Left lung (tissue), 4 donors: ENCODE measurements at regions not wholly inside any gene's neighbourhood (a gene's known extent, or its start where the extent isn't known, plus 50 kb on each side); places are given as distances from the start of the nearest gene placed in this dataset.

ENCODE experiments used
- ATAC-seq: fragments of 200-7000 bp; cut with Tn5 transposase; one replicate; pipeline ENCODE4 v1.9.1; 2020; ENCODE audit warnings: moderate library complexity
- DNase-seq, 4 donors: peaks; one replicate each; pipeline ENCODE4 v3.0.0-alpha.2; 2013 to 2020
- H3K27ac ChIP-seq, 2 donors: fragments of 200-600 bp; sonication (generic) in 1 of 2; one replicate each; pipeline versions ENCODE4 v1.5.0 to v1.8.0; 2020 to 2021
- H3K27me3 ChIP-seq, 2 donors: fragments of 200-600 bp; sonication (generic) in 1 of 2; one replicate each; pipeline versions ENCODE4 v1.5.0 to v1.8.0; 2020 to 2021
- H3K36me3 ChIP-seq, 2 donors: fragments of 200-600 bp; sonication (generic) in 1 of 2; one replicate each; pipeline versions ENCODE4 v1.5.0 to v1.8.0; 2020 to 2021
- H3K4me1 ChIP-seq, 2 donors: fragments of 200-600 bp; one replicate each; pipeline ENCODE4 v1.8.0; 2021
- H3K4me3 ChIP-seq, 2 donors: fragments of 200-600 bp; sonication (generic) in 1 of 2; one replicate each; pipeline versions ENCODE4 v1.5.0 to v1.8.0; 2020 to 2021; ENCODE audit warnings: mild to moderate bottlenecking in 1 of 2
- H3K9me3 ChIP-seq, 2 donors: fragments of 200-600 bp; sonication (generic) in 1 of 2; one replicate each; pipeline versions ENCODE4 v1.5.0 to v1.8.0; 2020 to 2021
- intact Hi-C, 2 donors: fragments of 100-400 bp; cut with DNase I; formaldehyde crosslinking; loops; one replicate each; pipeline versions ENCODE4 v1.11.2 to v1.14.2; 2022
- TF ChIP-seq, protein P1 (sequence below), 2 donors: fragments of 200-600 bp; sonication (generic) in 1 of 2; IDR thresholded peaks; one replicate each; pipeline versions ENCODE4 v1.5.0 to v1.8.0; 2021; ENCODE audit warnings: antibody characterized with exemption in 2 of 2
- donor health status: DM: no; HTN: yes; CAD: no.
- donor health status: DM: no; HTN: no; CAD: no.

DNA sequence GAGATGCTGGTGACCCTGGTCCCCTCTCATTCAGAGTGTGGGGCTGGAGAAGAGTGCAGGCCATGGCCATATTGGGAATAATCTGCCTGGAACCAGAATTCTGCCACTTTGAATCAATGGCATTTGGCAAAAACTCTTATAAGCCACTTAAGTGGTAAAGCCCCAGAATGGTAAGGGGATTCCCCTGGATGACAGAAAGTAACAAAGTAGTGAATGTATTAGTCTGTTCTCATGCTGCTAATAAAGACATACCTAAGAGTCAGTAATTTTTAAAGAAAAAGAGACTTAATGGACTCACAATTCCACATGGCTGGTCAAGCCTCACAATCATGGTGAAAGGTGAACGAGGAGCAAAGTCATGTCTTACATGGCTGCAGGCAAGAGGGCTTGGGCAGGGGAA, 248.6 kb downstream of the SH2D4B start:
- H3K4me1 ChIP-seq, result no peaks in the 10 kb centered on the region
- DNase-seq, result no peak
- no peaks in the 10 kb centered on the region for H3K36me3 ChIP-seq
- no peaks in the 10 kb centered on the region for H3K27me3 ChIP-seq
- intact Hi-C loops, result no loop called here
- H3K27ac ChIP-seq, result no peak overlapping the region
- TF ChIP-seq, protein P1, sequence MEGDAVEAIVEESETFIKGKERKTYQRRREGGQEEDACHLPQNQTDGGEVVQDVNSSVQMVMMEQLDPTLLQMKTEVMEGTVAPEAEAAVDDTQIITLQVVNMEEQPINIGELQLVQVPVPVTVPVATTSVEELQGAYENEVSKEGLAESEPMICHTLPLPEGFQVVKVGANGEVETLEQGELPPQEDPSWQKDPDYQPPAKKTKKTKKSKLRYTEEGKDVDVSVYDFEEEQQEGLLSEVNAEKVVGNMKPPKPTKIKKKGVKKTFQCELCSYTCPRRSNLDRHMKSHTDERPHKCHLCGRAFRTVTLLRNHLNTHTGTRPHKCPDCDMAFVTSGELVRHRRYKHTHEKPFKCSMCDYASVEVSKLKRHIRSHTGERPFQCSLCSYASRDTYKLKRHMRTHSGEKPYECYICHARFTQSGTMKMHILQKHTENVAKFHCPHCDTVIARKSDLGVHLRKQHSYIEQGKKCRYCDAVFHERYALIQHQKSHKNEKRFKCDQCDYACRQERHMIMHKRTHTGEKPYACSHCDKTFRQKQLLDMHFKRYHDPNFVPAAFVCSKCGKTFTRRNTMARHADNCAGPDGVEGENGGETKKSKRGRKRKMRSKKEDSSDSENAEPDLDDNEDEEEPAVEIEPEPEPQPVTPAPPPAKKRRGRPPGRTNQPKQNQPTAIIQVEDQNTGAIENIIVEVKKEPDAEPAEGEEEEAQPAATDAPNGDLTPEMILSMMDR (IDR thresholded peaks at IDR 0.05), result no peak
- ATAC-seq, result no peak
- no peak overlapping the region for H3K4me3 ChIP-seq
- no peaks in the 10 kb centered on the region for H3K9me3 ChIP-seq

GRCh38 chr10:80787952-80788351, 250.2 kb downstream of the SH2D4B start:
- Histone ChIP-seq H3K4me3 (no peak overlapping the region), H3K27me3 (no peaks in the 10 kb centered on the region), H3K9me3 (no peaks in the 10 kb centered on the region), H3K4me1 (no peaks in the 10 kb centered on the region), H3K36me3 (no peaks in the 10 kb centered on the region), H3K27ac (no peak overlapping the region)
- intact Hi-C loops, result no loop called here
- ATAC-seq (no peak), DNase-seq (no peak)
- TF ChIP-seq, protein P1 (IDR thresholded peaks at IDR 0.05), result no peak

- no peaks in the 10 kb centered on the region for H3K27me3 ChIP-seq
- ATAC-seq, result no peak
Measured at GRCh38 chr10:80794994-80795393, 257.3 kb downstream of the SH2D4B start.

DNA sequence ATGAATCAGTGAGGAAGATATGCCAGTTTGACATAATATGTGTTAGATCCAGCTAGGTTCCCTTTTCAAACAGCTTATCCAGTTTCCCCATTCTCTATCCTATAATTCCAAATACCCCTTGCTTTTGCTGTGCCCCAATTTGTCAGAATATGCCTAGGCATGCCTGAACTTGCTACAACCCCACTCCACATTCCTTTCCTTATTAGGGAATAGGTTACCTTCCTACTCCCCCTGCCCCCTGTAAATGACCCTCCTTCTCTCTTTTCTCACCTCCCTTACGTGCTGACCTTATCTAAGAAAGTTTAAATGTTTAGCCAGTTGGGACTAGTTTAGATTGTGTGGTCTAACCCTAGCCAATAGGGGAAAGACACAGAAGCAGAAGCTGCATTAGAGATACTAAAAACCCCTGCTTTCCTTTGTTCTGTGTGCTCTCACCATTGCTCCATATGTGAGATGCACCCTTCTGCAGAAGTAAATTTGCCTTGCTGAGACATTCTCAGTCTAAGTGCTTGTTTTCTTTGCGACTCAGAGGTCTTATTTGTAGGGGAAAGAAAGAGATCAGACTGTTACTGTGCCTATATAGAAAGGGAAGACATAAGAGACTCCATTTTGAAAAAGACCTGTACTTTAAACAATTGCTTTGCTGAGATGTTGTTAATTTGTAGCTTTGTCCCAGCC, 267.8 kb downstream of the SH2D4B start:
- ATAC-seq (no peak), DNase-seq (no peak)
- Histone ChIP-seq H3K36me3 (no peaks in the 10 kb centered on the region), H3K27ac (no peak overlapping the region), H3K9me3 (peaks cover 0 to 21% of the 10 kb centered on the region in 2 donors), H3K4me1 (no peaks in the 10 kb centered on the region), H3K4me3 (no peak overlapping the region), H3K27me3 (no peaks in the 10 kb centered on the region)
- TF ChIP-seq, protein P1 (IDR thresholded peaks at IDR 0.05), result no peak
- intact Hi-C loops, result no loop called here

More at GRCh38 chr10:80794994-80795393, 257.3 kb downstream of the SH2D4B start:
- no peaks in the 10 kb centered on the region for H3K4me1 ChIP-seq
- no peak for DNase-seq
- H3K9me3 ChIP-seq, result no peaks in the 10 kb centered on the region
- H3K4me3 ChIP-seq, result no peak overlapping the region
- intact Hi-C loops, result no loop called here
- H3K27ac ChIP-seq, result no peak overlapping the region
- TF ChIP-seq, protein P1 (IDR thresholded peaks at IDR 0.05), result no peak
- H3K36me3 ChIP-seq, result no peaks in the 10 kb centered on the region

- intact Hi-C loops, result no loop called here
- Histone ChIP-seq H3K4me1 (no peaks in the 10 kb centered on the region), H3K27ac (no peak overlapping the region), H3K9me3 (peaks cover 0 to 18% of the 10 kb centered on the region in 2 donors), H3K4me3 (no peak overlapping the region), H3K27me3 (no peaks in the 10 kb centered on the region), H3K36me3 (no peaks in the 10 kb centered on the region)
- peak in 1 of 4 donors; percentile 69 for DNase-seq
- TF ChIP-seq, protein P1 (IDR thresholded peaks at IDR 0.05), result no peak
- ATAC-seq, result no peak
Measured at GRCh38 chr10:80814147-80814652, 276.5 kb downstream of the SH2D4B start.
